Epithelial cell of esophagus (primary cell): ENCODE measurements at regions not wholly inside any gene's neighbourhood (a gene's known extent, or its start where the extent isn't known, plus 50 kb on each side); places are given as distances from the start of the nearest gene placed in this dataset.

Source experiments
- DNase-seq: peaks from one replicate; pipeline ENCODE4 v3.0.0; 2010; ENCODE audit warnings: low read depth
- H3K4me3 ChIP-seq: 2 replicates; pipeline ENCODE4 v1.5.1; 2011; ENCODE audit warnings: mild to moderate bottlenecking, low read length, control low read depth
- TF ChIP-seq, protein P1 (sequence below): IDR thresholded peaks from 2 replicates; pipeline ENCODE4 v1.5.1; 2011; ENCODE audit warnings: low read depth, mild to moderate bottlenecking, low read length, control low read depth, inconsistent platforms; ENCODE audit not compliant: insufficient read depth; ENCODE audit errors: missing control alignments

DNA sequence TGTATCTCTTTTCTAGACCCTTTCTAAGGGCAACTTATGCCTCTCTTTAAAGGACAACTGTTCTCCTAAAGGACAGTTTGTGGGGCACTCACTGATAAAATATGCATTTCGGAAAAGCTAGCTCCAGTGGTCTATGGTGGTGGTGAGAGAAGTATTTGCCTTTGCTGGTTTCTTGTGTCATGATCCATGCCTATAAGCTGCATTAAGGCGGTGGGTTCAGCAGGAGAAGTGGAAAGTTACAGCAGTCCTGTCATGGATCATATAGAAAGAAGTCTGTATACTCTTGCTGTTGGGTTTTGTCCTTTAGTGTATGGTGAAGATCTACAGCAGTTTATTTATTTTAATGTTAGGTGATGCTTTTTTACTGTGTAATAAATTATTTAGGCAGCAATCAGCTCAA is 563.9 kb upstream of the PSMD7 start:
- TF ChIP-seq, protein P1, sequence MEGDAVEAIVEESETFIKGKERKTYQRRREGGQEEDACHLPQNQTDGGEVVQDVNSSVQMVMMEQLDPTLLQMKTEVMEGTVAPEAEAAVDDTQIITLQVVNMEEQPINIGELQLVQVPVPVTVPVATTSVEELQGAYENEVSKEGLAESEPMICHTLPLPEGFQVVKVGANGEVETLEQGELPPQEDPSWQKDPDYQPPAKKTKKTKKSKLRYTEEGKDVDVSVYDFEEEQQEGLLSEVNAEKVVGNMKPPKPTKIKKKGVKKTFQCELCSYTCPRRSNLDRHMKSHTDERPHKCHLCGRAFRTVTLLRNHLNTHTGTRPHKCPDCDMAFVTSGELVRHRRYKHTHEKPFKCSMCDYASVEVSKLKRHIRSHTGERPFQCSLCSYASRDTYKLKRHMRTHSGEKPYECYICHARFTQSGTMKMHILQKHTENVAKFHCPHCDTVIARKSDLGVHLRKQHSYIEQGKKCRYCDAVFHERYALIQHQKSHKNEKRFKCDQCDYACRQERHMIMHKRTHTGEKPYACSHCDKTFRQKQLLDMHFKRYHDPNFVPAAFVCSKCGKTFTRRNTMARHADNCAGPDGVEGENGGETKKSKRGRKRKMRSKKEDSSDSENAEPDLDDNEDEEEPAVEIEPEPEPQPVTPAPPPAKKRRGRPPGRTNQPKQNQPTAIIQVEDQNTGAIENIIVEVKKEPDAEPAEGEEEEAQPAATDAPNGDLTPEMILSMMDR, result no peak
- no peak overlapping the region for H3K4me3 ChIP-seq
- no peak for DNase-seq

DNA sequence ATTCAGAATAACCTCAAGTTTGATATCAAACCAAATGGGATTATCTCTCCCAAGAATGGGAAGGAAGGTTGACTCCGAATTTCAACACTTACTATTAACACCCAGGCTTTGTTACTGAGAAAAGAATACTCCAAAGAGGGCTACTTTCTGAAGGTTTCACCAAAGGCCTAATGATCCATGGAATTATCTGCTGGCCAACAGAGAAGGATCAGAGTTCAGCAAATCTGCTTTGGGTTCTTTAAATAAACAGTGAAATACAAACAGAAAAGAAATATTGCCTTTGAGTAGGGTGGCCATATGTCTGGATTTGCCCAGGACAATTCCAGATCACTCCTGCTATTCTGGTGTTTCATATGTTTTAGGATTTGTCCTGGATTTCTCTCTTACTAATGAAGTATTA is 564.5 kb upstream of the PSMD7 start:
- TF ChIP-seq, protein P1, result no peak
- DNase-seq, result no peak
- H3K4me3 ChIP-seq, result no peak overlapping the region

DNA sequence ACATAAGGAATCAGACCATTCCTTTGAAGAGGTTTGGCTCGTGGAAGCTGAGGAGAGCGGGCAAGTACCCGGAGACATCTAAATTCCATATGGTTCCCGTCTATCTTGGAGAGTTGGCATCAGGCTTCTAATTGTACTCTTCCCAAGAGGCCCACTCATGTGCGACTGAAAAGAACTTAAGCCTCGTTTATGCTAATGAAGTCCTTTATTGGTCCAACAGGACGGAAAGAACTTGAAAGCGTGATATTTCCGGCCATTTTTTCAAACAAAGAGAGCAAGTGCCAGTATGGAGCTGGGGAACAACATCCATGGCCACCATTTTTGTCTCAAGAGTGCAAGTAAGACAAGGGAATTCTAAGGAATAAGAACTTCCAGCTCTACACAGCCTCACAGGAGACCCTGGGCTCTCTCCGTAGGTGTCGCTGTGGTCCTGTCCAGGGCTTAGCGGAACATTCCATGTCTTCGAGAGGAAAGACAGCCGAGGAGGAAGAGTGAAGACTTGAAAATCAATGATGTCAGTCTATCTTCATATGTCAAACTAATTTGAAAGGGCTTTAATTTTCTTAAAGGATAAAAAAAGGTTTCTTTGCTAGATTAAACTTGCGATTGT is 566.0 kb upstream of the PSMD7 start:
- TF ChIP-seq, protein P1, result no peak
- no peak for DNase-seq
- no peak overlapping the region for H3K4me3 ChIP-seq

DNA sequence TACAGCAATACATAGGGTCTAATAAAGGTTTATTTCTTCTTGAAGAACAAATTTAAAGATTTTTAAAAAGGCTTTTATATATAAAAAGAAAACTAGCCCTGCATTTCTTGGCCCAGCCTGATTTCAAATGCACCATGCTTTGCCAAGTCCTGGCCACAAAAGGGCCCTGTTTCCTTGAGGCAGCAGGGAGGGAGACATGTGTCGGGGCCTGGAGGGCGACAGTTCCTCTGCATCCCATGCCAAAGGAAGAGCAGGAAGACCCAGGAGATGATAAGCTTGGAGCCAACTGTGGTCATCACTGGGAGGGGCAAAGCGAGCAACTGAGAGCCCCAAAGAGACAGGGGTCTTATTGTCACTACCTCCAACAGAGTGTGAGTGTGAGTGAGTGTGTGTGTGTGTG is 571.5 kb upstream of the PSMD7 start:
- no peak overlapping the region for H3K4me3 ChIP-seq
- TF ChIP-seq, protein P1, result no peak
- DNase-seq, result no peak

DNA sequence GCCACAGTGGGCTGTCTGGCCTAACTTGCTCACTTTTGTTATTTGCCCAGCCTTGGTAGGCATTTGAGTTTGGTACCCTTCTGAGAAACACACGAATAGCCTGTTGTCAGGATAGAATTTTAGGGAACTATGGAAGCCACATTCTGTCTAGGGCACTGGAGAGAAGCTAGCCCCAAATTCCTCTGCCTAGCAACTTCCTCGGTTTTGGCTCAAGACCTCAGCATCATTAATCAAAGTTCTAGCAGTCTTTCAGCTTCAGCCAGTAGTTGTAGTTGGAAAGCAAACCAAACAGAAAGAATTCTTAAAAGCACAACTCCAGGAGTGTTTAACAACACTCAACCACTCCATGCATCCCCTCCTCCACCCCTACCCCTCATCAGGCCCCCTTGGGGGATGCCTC is 572.1 kb upstream of the PSMD7 start:
- no peak for DNase-seq
- H3K4me3 ChIP-seq, result no peak overlapping the region
- TF ChIP-seq, protein P1, result no peak

DNA sequence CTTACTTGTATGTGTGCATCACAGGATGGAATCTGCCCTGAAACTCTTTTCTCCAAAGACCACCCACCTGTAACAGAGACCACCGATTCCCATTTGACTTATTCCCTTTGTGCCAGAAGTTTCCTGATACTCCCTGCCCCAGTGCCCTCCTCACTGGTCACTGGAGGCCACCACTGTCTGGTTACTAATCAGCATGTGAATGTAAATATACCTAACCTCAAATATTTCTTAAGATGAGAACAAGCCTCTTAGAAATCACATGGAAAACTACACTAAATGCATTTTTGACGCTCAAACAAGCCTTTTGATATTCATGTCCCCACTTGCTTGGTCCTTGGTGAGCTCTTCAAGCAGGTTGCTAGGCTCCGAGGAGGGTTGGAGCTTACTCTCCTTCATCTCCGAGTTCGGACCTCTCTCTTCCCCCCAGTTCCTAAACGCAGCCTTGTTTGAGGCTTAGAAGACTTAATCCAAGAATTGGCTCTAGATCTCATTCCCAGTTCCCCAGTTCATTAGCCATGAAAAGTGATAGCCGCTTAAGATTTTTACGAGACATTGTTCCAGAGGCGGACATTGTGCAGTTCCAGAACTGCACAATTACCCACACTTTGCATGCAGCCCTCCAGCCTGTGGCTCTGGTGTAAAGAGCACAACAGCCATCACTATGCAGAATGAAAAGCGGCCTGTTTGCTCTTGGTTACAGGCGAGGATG is 579.2 kb upstream of the PSMD7 start:
- TF ChIP-seq, protein P1, result no peak
- DNase-seq, result no peak
- H3K4me3 ChIP-seq, result no peak overlapping the region

DNA sequence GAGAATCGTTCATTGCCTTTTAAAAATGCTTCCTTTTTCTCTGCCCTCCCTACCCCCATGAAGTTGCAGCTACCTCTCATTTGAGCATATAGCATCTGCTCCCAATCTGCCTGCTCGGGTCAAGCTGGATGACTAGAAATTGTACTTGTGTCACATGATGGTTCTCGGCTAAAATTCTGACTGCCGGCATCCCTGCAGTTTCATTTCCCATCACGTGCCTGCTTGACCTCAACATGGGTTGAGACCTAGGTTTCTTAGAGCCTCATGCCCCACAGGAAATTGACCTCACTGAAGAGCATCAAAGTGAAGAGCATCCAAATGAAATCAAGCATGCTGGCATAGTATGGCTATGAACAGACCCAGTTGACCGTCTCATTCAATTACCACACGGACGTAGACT is 581.6 kb upstream of the PSMD7 start:
- H3K4me3 ChIP-seq, result no peak overlapping the region
- TF ChIP-seq, protein P1, result no peak
- DNase-seq, result no peak
